ENCODE measurements at regions not wholly inside any gene's neighbourhood (a gene's known extent, or its start where the extent isn't known, plus 50 kb on each side); places are given as distances from the start of the nearest gene placed in this dataset.
"Not testable (repeated sequence)": the region's sequence is repeated elsewhere in the genome, so short reads cannot be mapped to it uniquely, and the experiment has no call there.

- H3K27me3 Mint-ChIP-seq (ENCODE audit: unreplicated experiment); H3K4me3 Mint-ChIP-seq (ENCODE audit: unreplicated experiment); H3K4me1 Mint-ChIP-seq (ENCODE audit: low read depth, unreplicated experiment); H3K36me3 Mint-ChIP-seq (ENCODE audit: unreplicated experiment); DNase-seq; H3K27ac Mint-ChIP-seq (ENCODE audit: unreplicated experiment); H3K9me3 Mint-ChIP-seq (ENCODE audit: unreplicated experiment): not testable (repeated sequence)
Observed at GRCh38 chr1:120299433-120300057, 115.3 kb upstream of the NBPF8 start.

- H3K27ac Mint-ChIP-seq (ENCODE audit: unreplicated experiment); H3K4me3 Mint-ChIP-seq (ENCODE audit: unreplicated experiment); DNase-seq; H3K27me3 Mint-ChIP-seq (ENCODE audit: unreplicated experiment); H3K4me1 Mint-ChIP-seq (ENCODE audit: low read depth, unreplicated experiment); H3K36me3 Mint-ChIP-seq (ENCODE audit: unreplicated experiment); H3K9me3 Mint-ChIP-seq (ENCODE audit: unreplicated experiment): not testable (repeated sequence)
Observed at GRCh38 chr1:120298487-120298886, 116.3 kb upstream of the NBPF8 start.

GRCh38 chr1:120297345-120297953, 117.4 kb upstream of the NBPF8 start:
- not testable (repeated sequence) for DNase-seq; H3K4me3 Mint-ChIP-seq (ENCODE audit: unreplicated experiment); H3K27me3 Mint-ChIP-seq (ENCODE audit: unreplicated experiment); H3K9me3 Mint-ChIP-seq (ENCODE audit: unreplicated experiment); H3K36me3 Mint-ChIP-seq (ENCODE audit: unreplicated experiment); H3K4me1 Mint-ChIP-seq (ENCODE audit: low read depth, unreplicated experiment); H3K27ac Mint-ChIP-seq (ENCODE audit: unreplicated experiment)

- H3K36me3 Mint-ChIP-seq (ENCODE audit: unreplicated experiment); DNase-seq; H3K27me3 Mint-ChIP-seq (ENCODE audit: unreplicated experiment); H3K27ac Mint-ChIP-seq (ENCODE audit: unreplicated experiment); H3K4me1 Mint-ChIP-seq (ENCODE audit: low read depth, unreplicated experiment); H3K9me3 Mint-ChIP-seq (ENCODE audit: unreplicated experiment); H3K4me3 Mint-ChIP-seq (ENCODE audit: unreplicated experiment): not testable (repeated sequence)
Observed at GRCh38 chr1:120290105-120290504, 113.8 kb upstream of the SEC22B start.

GRCh38 chr1:120289601-120290074, 113.3 kb upstream of the SEC22B start:
- H3K4me1 Mint-ChIP-seq (ENCODE audit: low read depth, unreplicated experiment); H3K36me3 Mint-ChIP-seq (ENCODE audit: unreplicated experiment); H3K9me3 Mint-ChIP-seq (ENCODE audit: unreplicated experiment); H3K27me3 Mint-ChIP-seq (ENCODE audit: unreplicated experiment); DNase-seq; H3K4me3 Mint-ChIP-seq (ENCODE audit: unreplicated experiment); H3K27ac Mint-ChIP-seq (ENCODE audit: unreplicated experiment): not testable (repeated sequence)

GRCh38 chr1:120288814-120289600, 112.7 kb upstream of the SEC22B start:
- H3K27ac Mint-ChIP-seq (ENCODE audit: unreplicated experiment); DNase-seq; H3K27me3 Mint-ChIP-seq (ENCODE audit: unreplicated experiment); H3K9me3 Mint-ChIP-seq (ENCODE audit: unreplicated experiment); H3K4me1 Mint-ChIP-seq (ENCODE audit: low read depth, unreplicated experiment); H3K4me3 Mint-ChIP-seq (ENCODE audit: unreplicated experiment); H3K36me3 Mint-ChIP-seq (ENCODE audit: unreplicated experiment): not testable (repeated sequence)

GRCh38 chr1:120288167-120288566, 111.8 kb upstream of the SEC22B start:
- H3K27me3 Mint-ChIP-seq (ENCODE audit: unreplicated experiment); H3K4me1 Mint-ChIP-seq (ENCODE audit: low read depth, unreplicated experiment); DNase-seq; H3K27ac Mint-ChIP-seq (ENCODE audit: unreplicated experiment); H3K36me3 Mint-ChIP-seq (ENCODE audit: unreplicated experiment); H3K9me3 Mint-ChIP-seq (ENCODE audit: unreplicated experiment); H3K4me3 Mint-ChIP-seq (ENCODE audit: unreplicated experiment): not testable (repeated sequence)

- not testable (repeated sequence) for H3K4me3 Mint-ChIP-seq (ENCODE audit: unreplicated experiment); H3K4me1 Mint-ChIP-seq (ENCODE audit: low read depth, unreplicated experiment); H3K27me3 Mint-ChIP-seq (ENCODE audit: unreplicated experiment); DNase-seq; H3K36me3 Mint-ChIP-seq (ENCODE audit: unreplicated experiment); H3K27ac Mint-ChIP-seq (ENCODE audit: unreplicated experiment); H3K9me3 Mint-ChIP-seq (ENCODE audit: unreplicated experiment)
Observed at GRCh38 chr1:120282744-120283464, 106.6 kb upstream of the SEC22B start.

GRCh38 chr1:120278259-120278610, 101.9 kb upstream of the SEC22B start:
- H3K27me3 Mint-ChIP-seq (ENCODE audit: unreplicated experiment); H3K27ac Mint-ChIP-seq (ENCODE audit: unreplicated experiment); DNase-seq; H3K9me3 Mint-ChIP-seq (ENCODE audit: unreplicated experiment); H3K36me3 Mint-ChIP-seq (ENCODE audit: unreplicated experiment); H3K4me3 Mint-ChIP-seq (ENCODE audit: unreplicated experiment); H3K4me1 Mint-ChIP-seq (ENCODE audit: low read depth, unreplicated experiment): not testable (repeated sequence)

GRCh38 chr1:120277428-120278258, 101.3 kb upstream of the SEC22B start:
- H3K27ac Mint-ChIP-seq (ENCODE audit: unreplicated experiment); H3K4me1 Mint-ChIP-seq (ENCODE audit: low read depth, unreplicated experiment); H3K9me3 Mint-ChIP-seq (ENCODE audit: unreplicated experiment); H3K36me3 Mint-ChIP-seq (ENCODE audit: unreplicated experiment); H3K27me3 Mint-ChIP-seq (ENCODE audit: unreplicated experiment); H3K4me3 Mint-ChIP-seq (ENCODE audit: unreplicated experiment); DNase-seq: not testable (repeated sequence)

- not testable (repeated sequence) for H3K9me3 Mint-ChIP-seq (ENCODE audit: unreplicated experiment); H3K4me3 Mint-ChIP-seq (ENCODE audit: unreplicated experiment); H3K36me3 Mint-ChIP-seq (ENCODE audit: unreplicated experiment); H3K4me1 Mint-ChIP-seq (ENCODE audit: low read depth, unreplicated experiment); H3K27ac Mint-ChIP-seq (ENCODE audit: unreplicated experiment); H3K27me3 Mint-ChIP-seq (ENCODE audit: unreplicated experiment); DNase-seq
Observed at GRCh38 chr1:120276710-120277109, 100.4 kb upstream of the SEC22B start.

Data from glutamatergic neuron (in vitro differentiated cells).